PC-3 (cell line): ENCODE measurements at regions not wholly inside any gene's neighbourhood (a gene's known extent, or its start where the extent isn't known, plus 50 kb on each side); places are given as distances from the start of the nearest gene placed in this dataset.

Experiments
- EZH2 ChIP-seq: fragments of 300-600 bp; sonication (generic); IDR thresholded peaks from one replicate; pipeline ENCODE4 v1.6.1; 2017; ENCODE audit warnings: antibody characterized with exemption, mild to moderate bottlenecking, low read length; ENCODE audit not compliant: unreplicated experiment
- EZH2phosphoT487 ChIP-seq: fragments of 300-600 bp; sonication (generic); IDR thresholded peaks from 2 replicates; pipeline ENCODE4 v1.6.1; 2018; ENCODE audit warnings: mild to moderate bottlenecking, antibody characterized with exemption, low read length, borderline replicate concordance
- TF ChIP-seq, protein P1 (sequence below): fragments of 300-600 bp; sonication (generic); conservative IDR thresholded peaks from 2 replicates; pipeline ENCODE4 v1.5.1; 2017; ENCODE audit warnings: antibody characterized with exemption, low read depth, mild to moderate bottlenecking, low read length

DNA sequence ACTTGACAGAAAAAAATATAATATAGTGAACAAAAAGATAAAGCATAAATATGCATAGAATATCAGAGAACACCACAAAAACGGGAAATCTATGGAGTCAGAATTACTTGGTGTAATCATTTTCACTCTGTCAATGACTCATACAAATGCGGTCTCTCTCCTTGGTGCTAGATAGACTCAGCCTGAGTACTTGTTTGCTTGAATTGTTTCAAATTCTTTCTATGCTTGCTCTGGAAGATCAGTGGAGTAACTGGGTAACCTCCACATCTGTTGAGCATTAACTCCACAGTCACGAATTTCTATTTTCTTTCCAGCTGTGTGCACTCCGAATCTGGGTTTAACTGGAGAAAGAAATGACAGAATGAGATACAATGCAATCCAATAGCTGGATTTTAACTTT, 760.4 kb downstream of the ZPLD1 start:
- TF ChIP-seq EZH2, result no peak
- TF ChIP-seq EZH2phosphoT487, result no peak
- TF ChIP-seq, protein P1, sequence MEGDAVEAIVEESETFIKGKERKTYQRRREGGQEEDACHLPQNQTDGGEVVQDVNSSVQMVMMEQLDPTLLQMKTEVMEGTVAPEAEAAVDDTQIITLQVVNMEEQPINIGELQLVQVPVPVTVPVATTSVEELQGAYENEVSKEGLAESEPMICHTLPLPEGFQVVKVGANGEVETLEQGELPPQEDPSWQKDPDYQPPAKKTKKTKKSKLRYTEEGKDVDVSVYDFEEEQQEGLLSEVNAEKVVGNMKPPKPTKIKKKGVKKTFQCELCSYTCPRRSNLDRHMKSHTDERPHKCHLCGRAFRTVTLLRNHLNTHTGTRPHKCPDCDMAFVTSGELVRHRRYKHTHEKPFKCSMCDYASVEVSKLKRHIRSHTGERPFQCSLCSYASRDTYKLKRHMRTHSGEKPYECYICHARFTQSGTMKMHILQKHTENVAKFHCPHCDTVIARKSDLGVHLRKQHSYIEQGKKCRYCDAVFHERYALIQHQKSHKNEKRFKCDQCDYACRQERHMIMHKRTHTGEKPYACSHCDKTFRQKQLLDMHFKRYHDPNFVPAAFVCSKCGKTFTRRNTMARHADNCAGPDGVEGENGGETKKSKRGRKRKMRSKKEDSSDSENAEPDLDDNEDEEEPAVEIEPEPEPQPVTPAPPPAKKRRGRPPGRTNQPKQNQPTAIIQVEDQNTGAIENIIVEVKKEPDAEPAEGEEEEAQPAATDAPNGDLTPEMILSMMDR, result no peak
